HepG2 (cell line): ENCODE measurements at regions not wholly inside any gene's neighbourhood (a gene's known extent, or its start where the extent isn't known, plus 50 kb on each side); places are given as distances from the start of the nearest gene placed in this dataset.

ENCODE experiments used
- ATAC-seq: fragments of 200-7000 bp; cut with Tn5 transposase; 3 replicates; pipeline ENCODE4 v1.9.1; 2020; ENCODE audit warnings: mild to moderate bottlenecking, moderate library complexity
- BruUV-seq: library from RNA; stranded (reverse); fragments of 400-500 nt; replicated peaks from 2 replicates; lab custom pipeline; 2021; lab: Mats Ljungman, UMichigan
- CTCF ChIA-PET: fragments of 300-600 bp; formaldehyde crosslinking; extraction: SDS; loops from one replicate; lab custom pipeline; 2021; ENCODE audit warnings: low total read pairs, inconsistent platforms, low intra/inter-chr PET ratio; lab: Yijun Ruan, JAX
- POLR2A ChIA-PET: fragments of 350-600 bp; sonication (Branson Sonifier 250); formaldehyde crosslinking; loops from one replicate; lab custom pipeline; 2020; ENCODE audit warnings: antibody characterized with exemption, inconsistent platforms; lab: Yijun Ruan, JAX
- DNase-seq: peaks from one replicate; pipeline ENCODE4 v3.0.0-alpha.2; 2015; ENCODE audit warnings: low spot score
- FAIRE-seq: peaks from 3 replicates; lab custom pipeline; 2011; peaks lifted over from hg19 to GRCh38; lab: Jason Lieb, UNC
- H2AFZ ChIP-seq: one replicate; pipeline ENCODE4 v1.6.1; 2011; ENCODE audit warnings: low read length, inconsistent platforms
- H3K27ac ChIP-seq: fragments of 300-600 bp; 3 replicates; pipeline ENCODE4 v1.8.0; 2011; ENCODE audit warnings: mixed run types, mild to moderate bottlenecking, mixed read lengths, low read length, inconsistent platforms; ENCODE audit not compliant: insufficient read depth; ENCODE audit errors: extremely low read length
- H3K27me3 ChIP-seq, 2 experiments: fragments of 200-600 bp in 1 of 2; 2 replicates in 1 of 2; 3 replicates in 1 of 2; pipeline versions ENCODE4 v1.6.0 to v1.8.0; 2011; ENCODE audit warnings: low read length in 2 of 2, mild to moderate bottlenecking in 2 of 2, moderate library complexity in 2 of 2, inconsistent platforms in 1 of 2; ENCODE audit not compliant: insufficient read depth in 2 of 2, control insufficient read depth in 1 of 2
- H3K36me3 ChIP-seq, 2 experiments: fragments of 200-600 bp in 1 of 2; replicated peaks in 1 of 2; 2 replicates in 1 of 2; 3 replicates in 1 of 2; pipeline versions ENCODE4 v1.5.1 to v1.8.0; 2011; ENCODE audit warnings: low read length in 2 of 2, inconsistent platforms in 1 of 2; ENCODE audit not compliant: insufficient read depth in 2 of 2, control insufficient read depth in 1 of 2
- H3K4me1 ChIP-seq: 2 replicates; pipeline ENCODE4 v1.5.1; 2012; ENCODE audit warnings: low read length, inconsistent platforms; ENCODE audit not compliant: insufficient read depth
- H3K4me2 ChIP-seq: 2 replicates; pipeline ENCODE4 v1.6.0; 2011; ENCODE audit warnings: low read depth, low read length, inconsistent platforms
- H3K4me3 ChIP-seq, 3 experiments: fragments of 200-600 bp in 1 of 3; sonication (generic), shearing (Covaris generic) in 1 of 3; replicated peaks in 1 of 3; 2 replicates each; pipeline ENCODE4 v1.5.1; 2011 to 2016; ENCODE audit warnings: low read length in 3 of 3, inconsistent platforms in 2 of 3, low read depth in 2 of 3, mild to moderate bottlenecking in 2 of 3, control low read depth in 1 of 3, mixed read lengths in 1 of 3; ENCODE audit not compliant: insufficient read depth in 1 of 3
- H3K79me2 ChIP-seq: one replicate; pipeline ENCODE4 v1.6.1; 2011; ENCODE audit warnings: low read length, inconsistent platforms; ENCODE audit not compliant: insufficient read depth
- H3K9ac ChIP-seq: 2 replicates; pipeline ENCODE4 v1.6.0; 2011; ENCODE audit warnings: mild to moderate bottlenecking, low read depth, low read length, inconsistent platforms; ENCODE audit not compliant: insufficient read depth
- H3K9me3 ChIP-seq: 2 replicates; pipeline ENCODE4 v1.5.1; 2012; ENCODE audit warnings: mild to moderate bottlenecking, low read length
- H4K20me1 ChIP-seq: 2 replicates; pipeline ENCODE4 v1.6.0; 2011; ENCODE audit warnings: inconsistent platforms, mild to moderate bottlenecking, low read length, moderate library complexity; ENCODE audit not compliant: insufficient read depth
- ATRX ChIP-seq: sonication (generic); formaldehyde crosslinking; IDR thresholded peaks from 2 replicates; pipeline ENCODE4 v1.4.0; 2020; ENCODE audit warnings: missing genetic modification reagents, borderline replicate concordance
- CEBPG ChIP-seq: IDR thresholded peaks from 2 replicates; pipeline ENCODE4 v1.6.1; 2016
- FOXM1 ChIP-seq: sonication (generic); formaldehyde crosslinking; IDR thresholded peaks from 2 replicates; pipeline ENCODE4 v1.5.0; 2020; ENCODE audit warnings: missing genetic modification reagents
- GABPA ChIP-seq, 2 experiments: IDR thresholded peaks; 2 replicates each; pipeline ENCODE4 v1.6.1; 2011 to 2016; ENCODE audit warnings: low read depth in 2 of 2, low read length in 1 of 2, missing biosample characterization in 1 of 2, missing genetic modification characterization in 1 of 2
- KAT2B ChIP-seq: fragments of 150-350 bp; IDR thresholded peaks from 2 replicates; pipeline ENCODE4 v1.6.1; 2014; ENCODE audit warnings: low read depth, low read length, borderline replicate concordance
- MED13 ChIP-seq: sonication (generic); formaldehyde crosslinking; IDR thresholded peaks from 2 replicates; pipeline ENCODE4 v1.5.0; 2020; ENCODE audit warnings: missing genetic modification reagents
- MEIS2 ChIP-seq: sonication (generic); formaldehyde crosslinking; IDR thresholded peaks from 2 replicates; pipeline ENCODE4 v1.9.0; 2021; ENCODE audit warnings: mild to moderate bottlenecking, missing genetic modification reagents
- NR2C2 ChIP-seq: sonication (generic); formaldehyde crosslinking; IDR thresholded peaks from 2 replicates; pipeline ENCODE4 v1.4.0; 2020; ENCODE audit warnings: missing genetic modification reagents, mild to moderate bottlenecking, moderate library complexity, borderline replicate concordance
- PRPF4 ChIP-seq: fragments of 200-400 bp; formaldehyde crosslinking; IDR thresholded peaks from 2 replicates; pipeline ENCODE4 v1.6.1; 2016; ENCODE audit warnings: low read length, low read depth; ENCODE audit not compliant: poor library complexity, severe bottlenecking
- RNF219 ChIP-seq: sonication (generic); formaldehyde crosslinking; IDR thresholded peaks from 2 replicates; pipeline ENCODE4 v1.5.0; 2020; ENCODE audit warnings: mild to moderate bottlenecking, missing genetic modification reagents
- ZNF160 ChIP-seq: sonication (generic); formaldehyde crosslinking; IDR thresholded peaks from 2 replicates; pipeline ENCODE4 v1.8.0; 2022; ENCODE audit warnings: mild to moderate bottlenecking, inconsistent platforms, missing genetic modification reagents
- ZNF451 ChIP-seq: sonication (generic); formaldehyde crosslinking; IDR thresholded peaks from 2 replicates; pipeline ENCODE4 v1.5.0; 2020; ENCODE audit warnings: mild to moderate bottlenecking, missing genetic modification reagents
- ZNF574 ChIP-seq: sonication (generic); formaldehyde crosslinking; IDR thresholded peaks from 2 replicates; pipeline ENCODE4 v1.4.0; 2020; ENCODE audit warnings: missing genetic modification reagents
- ZNF768 ChIP-seq: sonication (generic); formaldehyde crosslinking; IDR thresholded peaks from 2 replicates; pipeline ENCODE4 v1.4.0; 2020; ENCODE audit warnings: missing genetic modification reagents
- WGBS: methylation state at CpG from one replicate; pipeline ENCODE4 v1.1.6; 2017; ENCODE audit warnings: low lambda C conversion rate; 5-methylcytosine and 5-hydroxymethylcytosine counted together
- in situ Hi-C: cut with HindIII; loops from 2 replicates; pipeline ENCODE4 v1.10.0; 2017; ENCODE audit warnings: low pct_unique_long_range_greater_than_20kb; ENCODE audit not compliant: extremely low pct_ligation_motif_present
- intact Hi-C: fragments of 100-400 bp; cut with micrococcal nuclease; formaldehyde crosslinking; loops from one replicate; pipeline ENCODE4 v1.10.0; 2022; ENCODE audit not compliant: unreplicated experiment
- TF ChIP-seq, protein P1 (sequence below): sonication (generic); formaldehyde crosslinking; IDR thresholded peaks from 2 replicates; pipeline ENCODE4 v1.8.0; 2022; ENCODE audit warnings: mild to moderate bottlenecking, missing genetic modification reagents

DNA sequence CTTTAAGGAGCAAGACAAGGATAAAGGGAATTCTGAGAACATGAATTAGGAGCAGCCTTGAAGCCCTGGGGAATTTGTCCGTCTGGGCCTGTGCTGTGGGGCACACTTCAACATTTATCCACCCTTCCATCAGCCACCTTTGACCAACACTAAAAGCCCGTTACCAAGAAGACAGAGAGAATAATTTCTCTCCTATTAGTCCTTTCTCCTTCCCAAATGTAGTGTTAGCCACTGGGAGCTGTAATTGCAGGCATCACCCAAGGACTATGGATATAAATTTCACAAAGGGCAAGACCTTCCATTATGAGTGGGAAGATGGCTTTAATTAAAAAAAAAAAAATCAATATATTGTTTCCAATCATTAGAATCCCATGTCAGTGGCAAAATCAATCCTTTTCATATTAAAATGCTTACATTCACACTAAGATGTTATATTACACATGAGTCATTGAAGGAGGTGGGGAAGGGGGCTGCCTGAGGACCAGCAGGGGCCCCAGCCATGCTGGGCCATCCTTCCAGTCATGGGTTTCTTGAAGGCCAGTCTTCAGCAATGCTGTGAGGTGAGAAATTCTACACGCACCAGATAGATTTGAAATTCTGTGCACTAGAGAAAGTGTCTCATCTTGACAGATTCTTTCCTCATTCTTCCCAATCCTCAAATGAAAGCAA is 292.5 kb upstream of the NRP1 start (continued):
- TF ChIP-seq ZNF574: no peak
- TF ChIP-seq PRPF4: no peak
- no peak for TF ChIP-seq RNF219 (CRISPR knock-in tag)
- no peak for TF ChIP-seq CEBPG (CRISPR knock-in tag)
- no peak for TF ChIP-seq MED13
- TF ChIP-seq, all 625 proteins: peak for 0

GRCh38 chr10:33623669-33624068 is 289.2 kb upstream of the NRP1 start:
- in situ Hi-C loops (no loop called here), intact Hi-C loops (no loop called here)
- TF ChIP-seq ATRX (CRISPR knock-in tag) (no peak), GABPA (IDR thresholded peaks at IDR 0.05; ENCODE audit: low read depth, low read length) (no peak), GABPA (CRISPR knock-in tag; IDR thresholded peaks at IDR 0.05; ENCODE audit: low read depth) (no peak), RNF219 (CRISPR knock-in tag) (no peak), KAT2B (no peak), ZNF451 (no peak), FOXM1 (CRISPR knock-in tag) (no peak), MEIS2 (no peak), NR2C2 (CRISPR knock-in tag) (no peak), ZNF768 (CRISPR knock-in tag) (no peak), ZNF160 (CRISPR knock-in tag) (no peak)
- TF ChIP-seq, protein P1, sequence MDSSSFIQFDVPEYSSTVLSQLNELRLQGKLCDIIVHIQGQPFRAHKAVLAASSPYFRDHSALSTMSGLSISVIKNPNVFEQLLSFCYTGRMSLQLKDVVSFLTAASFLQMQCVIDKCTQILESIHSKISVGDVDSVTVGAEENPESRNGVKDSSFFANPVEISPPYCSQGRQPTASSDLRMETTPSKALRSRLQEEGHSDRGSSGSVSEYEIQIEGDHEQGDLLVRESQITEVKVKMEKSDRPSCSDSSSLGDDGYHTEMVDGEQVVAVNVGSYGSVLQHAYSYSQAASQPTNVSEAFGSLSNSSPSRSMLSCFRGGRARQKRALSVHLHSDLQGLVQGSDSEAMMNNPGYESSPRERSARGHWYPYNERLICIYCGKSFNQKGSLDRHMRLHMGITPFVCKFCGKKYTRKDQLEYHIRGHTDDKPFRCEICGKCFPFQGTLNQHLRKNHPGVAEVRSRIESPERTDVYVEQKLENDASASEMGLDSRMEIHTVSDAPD: no peak

More at GRCh38 chr10:33623669-33624068, 289.2 kb upstream of the NRP1 start:
- DNase-seq: no peak
- H3K27ac ChIP-seq: no peak overlapping the region
- no peak overlapping the region for H3K4me3 ChIP-seq
- H3K4me2 ChIP-seq: no peak overlapping the region
- no peaks in the 10 kb centered on the region for H4K20me1 ChIP-seq
- H3K36me3 ChIP-seq: no peaks in the 10 kb centered on the region
- ChIA-PET CTCF (no interaction called here), POLR2A (no interaction called here)
- FAIRE-seq: no peak
- no peaks in the 10 kb centered on the region for H3K79me2 ChIP-seq
- H3K27me3 ChIP-seq: peaks cover 0 to 4% of the 10 kb centered on the region in 2 experiments; a peak in 2 of 5 replicates
- no peak for ATAC-seq
- no peak overlapping the region for H2AFZ ChIP-seq
- BruUV-seq: no TSS peak
- H3K4me1 ChIP-seq: no peaks in the 10 kb centered on the region
- H3K9me3 ChIP-seq: no peaks in the 10 kb centered on the region
- WGBS: 24% methylated on average over 3 of the region's 3 CpGs
- no peak overlapping the region for H3K9ac ChIP-seq
